ENCODE measurements at regions not wholly inside any gene's neighbourhood (a gene's known extent, or its start where the extent isn't known, plus 50 kb on each side); places are given as distances from the start of the nearest gene placed in this dataset.
"Not testable (repeated sequence)": the region's sequence is repeated elsewhere in the genome, so short reads cannot be mapped to it uniquely, and the experiment has no call there.

- DNase-seq (ENCODE audit: insufficient read length, low spot score) (no peak), FAIRE-seq (no peak)
- TF ChIP-seq PAX5 (IDR thresholded peaks at IDR 0.05; ENCODE audit: insufficient read depth, low read length, severe bottlenecking): no peak
- no peak for TF ChIP-seq TAF1 (IDR thresholded peaks at IDR 0.05; ENCODE audit: low read depth, low read length)
- TF ChIP-seq POLR2A (IDR thresholded peaks at IDR 0.05; ENCODE audit: low read depth, low read length): no peak
- TF ChIP-seq POU2F2 (IDR thresholded peaks at IDR 0.05; ENCODE audit: low read depth, low read length): no peak
- no peak for TF ChIP-seq POLR2AphosphoS5 (IDR thresholded peaks at IDR 0.05; ENCODE audit: low read depth, low read length)
- no peak for TF ChIP-seq SPI1 (IDR thresholded peaks at IDR 0.05; ENCODE audit: low read depth, low read length)
Observed at GRCh38 chr4:23456864-23457263, 433.0 kb downstream of the PPARGC1A start.

GRCh38 chr4:23455456-23456158 is 434.2 kb downstream of the PPARGC1A start:
- TF ChIP-seq PAX5 (IDR thresholded peaks at IDR 0.05; ENCODE audit: insufficient read depth, low read length, severe bottlenecking): no peak
- TF ChIP-seq TAF1 (IDR thresholded peaks at IDR 0.05; ENCODE audit: low read depth, low read length): no peak
- TF ChIP-seq POLR2A (IDR thresholded peaks at IDR 0.05; ENCODE audit: low read depth, low read length): no peak
- TF ChIP-seq POU2F2 (IDR thresholded peaks at IDR 0.05; ENCODE audit: low read depth, low read length): no peak
- no peak for TF ChIP-seq SPI1 (IDR thresholded peaks at IDR 0.05; ENCODE audit: low read depth, low read length)
- TF ChIP-seq POLR2AphosphoS5 (IDR thresholded peaks at IDR 0.05; ENCODE audit: low read depth, low read length): no peak
- FAIRE-seq (no peak), DNase-seq (ENCODE audit: insufficient read length, low spot score) (no peak)

GRCh38 chr4:23441530-23442069 is 448.2 kb downstream of the PPARGC1A start:
- FAIRE-seq: no peak
- TF ChIP-seq SPI1 (IDR thresholded peaks at IDR 0.05; ENCODE audit: low read depth, low read length): no peak
- no peak for TF ChIP-seq POLR2A (IDR thresholded peaks at IDR 0.05; ENCODE audit: low read depth, low read length)
- TF ChIP-seq POLR2AphosphoS5 (IDR thresholded peaks at IDR 0.05; ENCODE audit: low read depth, low read length): no peak
- no peak for TF ChIP-seq POU2F2 (IDR thresholded peaks at IDR 0.05; ENCODE audit: low read depth, low read length)
- no peak for TF ChIP-seq TAF1 (IDR thresholded peaks at IDR 0.05; ENCODE audit: low read depth, low read length)
- no peak for TF ChIP-seq PAX5 (IDR thresholded peaks at IDR 0.05; ENCODE audit: insufficient read depth, low read length, severe bottlenecking)
- no peak for DNase-seq (ENCODE audit: insufficient read length, low spot score)

GRCh38 chr4:23438764-23439163 is 451.1 kb downstream of the PPARGC1A start:
- DNase-seq (ENCODE audit: insufficient read length, low spot score): no peak
- TF ChIP-seq SPI1 (IDR thresholded peaks at IDR 0.05; ENCODE audit: low read depth, low read length): no peak
- TF ChIP-seq PAX5 (IDR thresholded peaks at IDR 0.05; ENCODE audit: insufficient read depth, low read length, severe bottlenecking): no peak
- no peak for FAIRE-seq

GRCh38 chr4:23429497-23429896 is 460.4 kb downstream of the PPARGC1A start:
- no peak for TF ChIP-seq POLR2A (IDR thresholded peaks at IDR 0.05; ENCODE audit: low read depth, low read length)
- FAIRE-seq (no peak), DNase-seq (ENCODE audit: insufficient read length, low spot score) (no peak)

GRCh38 chr4:23425570-23425969 is 464.3 kb downstream of the PPARGC1A start:
- DNase-seq (ENCODE audit: insufficient read length, low spot score) (no peak), FAIRE-seq (no peak)
- no peak for TF ChIP-seq PAX5 (IDR thresholded peaks at IDR 0.05; ENCODE audit: insufficient read depth, low read length, severe bottlenecking)
- no peak for TF ChIP-seq SPI1 (IDR thresholded peaks at IDR 0.05; ENCODE audit: low read depth, low read length)
- no peak for TF ChIP-seq TAF1 (IDR thresholded peaks at IDR 0.05; ENCODE audit: low read depth, low read length)
- no peak for TF ChIP-seq POLR2AphosphoS5 (IDR thresholded peaks at IDR 0.05; ENCODE audit: low read depth, low read length)
- TF ChIP-seq POU2F2 (IDR thresholded peaks at IDR 0.05; ENCODE audit: low read depth, low read length): no peak
- TF ChIP-seq POLR2A (IDR thresholded peaks at IDR 0.05; ENCODE audit: low read depth, low read length): no peak

- DNase-seq (ENCODE audit: insufficient read length, low spot score) (no peak), FAIRE-seq (no peak)
- TF ChIP-seq SPI1 (IDR thresholded peaks at IDR 0.05; ENCODE audit: low read depth, low read length): no peak
- no peak for TF ChIP-seq TAF1 (IDR thresholded peaks at IDR 0.05; ENCODE audit: low read depth, low read length)
- no peak for TF ChIP-seq POU2F2 (IDR thresholded peaks at IDR 0.05; ENCODE audit: low read depth, low read length)
- TF ChIP-seq POLR2AphosphoS5 (IDR thresholded peaks at IDR 0.05; ENCODE audit: low read depth, low read length): no peak
- no peak for TF ChIP-seq POLR2A (IDR thresholded peaks at IDR 0.05; ENCODE audit: low read depth, low read length)
- no peak for TF ChIP-seq PAX5 (IDR thresholded peaks at IDR 0.05; ENCODE audit: insufficient read depth, low read length, severe bottlenecking)
Observed at GRCh38 chr4:23423540-23423939, 466.3 kb downstream of the PPARGC1A start.

GRCh38 chr4:23422878-23423277 is 467.0 kb downstream of the PPARGC1A start:
- FAIRE-seq: no peak
- TF ChIP-seq POLR2AphosphoS5 (IDR thresholded peaks at IDR 0.05; ENCODE audit: low read depth, low read length): no peak
- no peak for TF ChIP-seq POU2F2 (IDR thresholded peaks at IDR 0.05; ENCODE audit: low read depth, low read length)
- TF ChIP-seq TAF1 (IDR thresholded peaks at IDR 0.05; ENCODE audit: low read depth, low read length): no peak
- TF ChIP-seq PAX5 (IDR thresholded peaks at IDR 0.05; ENCODE audit: insufficient read depth, low read length, severe bottlenecking): no peak
- TF ChIP-seq POLR2A (IDR thresholded peaks at IDR 0.05; ENCODE audit: low read depth, low read length): no peak
- no peak for TF ChIP-seq SPI1 (IDR thresholded peaks at IDR 0.05; ENCODE audit: low read depth, low read length)

GRCh38 chr4:23413631-23414030 is 476.2 kb downstream of the PPARGC1A start:
- no peak for TF ChIP-seq TAF1 (IDR thresholded peaks at IDR 0.05; ENCODE audit: low read depth, low read length)
- no peak for TF ChIP-seq POLR2AphosphoS5 (IDR thresholded peaks at IDR 0.05; ENCODE audit: low read depth, low read length)
- TF ChIP-seq PAX5 (IDR thresholded peaks at IDR 0.05; ENCODE audit: insufficient read depth, low read length, severe bottlenecking): no peak
- no peak for TF ChIP-seq POU2F2 (IDR thresholded peaks at IDR 0.05; ENCODE audit: low read depth, low read length)
- no peak for TF ChIP-seq POLR2A (IDR thresholded peaks at IDR 0.05; ENCODE audit: low read depth, low read length)
- TF ChIP-seq SPI1 (IDR thresholded peaks at IDR 0.05; ENCODE audit: low read depth, low read length): no peak
- DNase-seq (ENCODE audit: insufficient read length, low spot score) (no peak), FAIRE-seq (no peak)

More at GRCh38 chr4:23422878-23423277, 467.0 kb downstream of the PPARGC1A start:
- DNase-seq (ENCODE audit: insufficient read length, low spot score): no peak

- DNase-seq (ENCODE audit: insufficient read length, low spot score) (no peak), FAIRE-seq (no peak)
- TF ChIP-seq TAF1 (IDR thresholded peaks at IDR 0.05; ENCODE audit: low read depth, low read length) (no peak), POU2F2 (IDR thresholded peaks at IDR 0.05; ENCODE audit: low read depth, low read length) (no peak), POLR2A (IDR thresholded peaks at IDR 0.05; ENCODE audit: low read depth, low read length) (no peak), POLR2AphosphoS5 (IDR thresholded peaks at IDR 0.05; ENCODE audit: low read depth, low read length) (no peak), SPI1 (IDR thresholded peaks at IDR 0.05; ENCODE audit: low read depth, low read length) (no peak), PAX5 (IDR thresholded peaks at IDR 0.05; ENCODE audit: insufficient read depth, low read length, severe bottlenecking) (no peak)
Observed at GRCh38 chr4:23412701-23413100, 477.1 kb downstream of the PPARGC1A start.

GRCh38 chr4:23408913-23409312 is 480.9 kb downstream of the PPARGC1A start:
- FAIRE-seq; DNase-seq (ENCODE audit: insufficient read length, low spot score): not testable (repeated sequence)

All from GM12891 (cell line).